Activated CD4-positive, alpha-beta memory T cell treated with anti-CD3 and anti-CD28 coated beads, Interleukin-2, amount 10 ng/mL, durations not matched to agents 7 days and 5 days (primary cell): ENCODE measurements at regions not wholly inside any gene's neighbourhood (a gene's known extent, or its start where the extent isn't known, plus 50 kb on each side); places are given as distances from the start of the nearest gene placed in this dataset.

Source experiments
- CTCF ChIA-PET: fragments of 350-600 bp; sonication (Branson Sonifier 250); formaldehyde crosslinking; loops from one replicate; lab custom pipeline; 2021; ENCODE audit warnings: antibody characterized with exemption, inconsistent platforms; lab: Charles Lee
- POLR2A ChIA-PET: fragments of 350-600 bp; sonication (Branson Sonifier 250); formaldehyde crosslinking; loops from one replicate; lab custom pipeline; 2021; ENCODE audit warnings: antibody characterized with exemption; lab: Charles Lee
- DNase-seq: peaks from one replicate; pipeline ENCODE4 v3.0.0-alpha.2; 2020
- H3K27ac Mint-ChIP-seq: one replicate; pipeline ENCODE4 v1.8.0; 2021; ENCODE audit warnings: mild to moderate bottlenecking, mixed read lengths
- H3K27me3 Mint-ChIP-seq: one replicate; pipeline ENCODE4 v1.8.0; 2021; ENCODE audit warnings: mixed read lengths
- H3K36me3 Mint-ChIP-seq: one replicate; pipeline ENCODE4 v1.8.0; 2021; ENCODE audit warnings: low read depth, mixed read lengths
- H3K4me1 Mint-ChIP-seq: one replicate; pipeline ENCODE4 v1.8.0; 2021; ENCODE audit warnings: mixed read lengths
- H3K4me3 Mint-ChIP-seq: one replicate; pipeline ENCODE4 v1.8.0; 2021; ENCODE audit warnings: mild to moderate bottlenecking, mixed read lengths
- H3K9me3 Mint-ChIP-seq: one replicate; pipeline ENCODE4 v1.8.0; 2021; ENCODE audit warnings: mixed read lengths

DNA sequence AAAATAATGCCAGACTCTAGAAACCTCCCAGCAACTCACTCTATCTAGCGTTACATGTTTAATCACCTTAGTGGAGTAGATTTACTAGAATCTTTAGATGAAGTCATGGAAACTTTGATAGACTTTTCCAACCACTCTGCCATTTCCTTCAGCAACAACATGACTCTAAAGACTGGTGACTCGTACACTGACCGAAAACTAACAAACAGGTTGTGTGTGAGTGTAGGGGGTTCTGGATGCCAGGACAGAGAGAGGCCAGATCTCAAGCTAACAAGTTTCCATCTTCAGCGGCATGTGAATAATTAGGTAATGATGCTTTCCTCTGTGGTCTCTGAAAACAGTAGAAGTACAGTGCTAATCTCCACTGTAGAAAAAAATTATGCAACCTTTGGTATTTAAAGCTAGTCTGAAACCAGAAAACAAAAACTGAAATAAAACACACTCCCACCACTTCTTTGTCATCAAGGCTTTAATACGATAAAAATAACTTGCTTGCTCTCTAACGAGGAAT is 286.4 kb downstream of the PRDM5 start:
- no peak for DNase-seq
- POLR2A ChIA-PET: no interaction called here
- Mint-ChIP-seq H3K27ac (no peak overlapping the region), H3K36me3 (no peaks in the 10 kb centered on the region), H3K4me3 (no peak overlapping the region), H3K27me3 (no peaks in the 10 kb centered on the region), H3K9me3 (no peaks in the 10 kb centered on the region), H3K4me1 (no peaks in the 10 kb centered on the region)
- CTCF ChIA-PET: no interaction called here

DNA sequence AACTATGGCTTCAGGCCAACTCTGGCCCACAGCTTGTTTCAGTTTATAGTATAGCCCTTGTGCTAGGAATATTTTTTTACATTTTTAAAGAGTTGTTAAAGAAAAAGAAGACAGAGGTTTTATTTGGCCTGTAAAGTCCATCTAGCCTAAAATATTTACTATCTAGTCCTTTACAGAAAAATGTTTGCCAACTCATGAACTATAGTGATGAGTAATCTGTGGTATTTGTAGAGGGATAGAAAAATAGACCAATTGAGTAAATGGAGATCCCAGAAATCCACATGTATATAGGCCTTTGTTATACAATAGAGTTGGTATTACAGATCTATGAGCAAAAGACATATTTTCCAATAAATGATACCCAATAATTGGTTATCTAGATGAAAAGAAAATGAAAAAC is 288.7 kb downstream of the PRDM5 start:
- Mint-ChIP-seq H3K27ac (no peak overlapping the region), H3K36me3 (no peaks in the 10 kb centered on the region), H3K9me3 (no peaks in the 10 kb centered on the region), H3K4me3 (no peak overlapping the region), H3K4me1 (no peaks in the 10 kb centered on the region), H3K27me3 (no peaks in the 10 kb centered on the region)
- CTCF ChIA-PET: no interaction called here
- POLR2A ChIA-PET: no interaction called here
- DNase-seq: no peak

DNA sequence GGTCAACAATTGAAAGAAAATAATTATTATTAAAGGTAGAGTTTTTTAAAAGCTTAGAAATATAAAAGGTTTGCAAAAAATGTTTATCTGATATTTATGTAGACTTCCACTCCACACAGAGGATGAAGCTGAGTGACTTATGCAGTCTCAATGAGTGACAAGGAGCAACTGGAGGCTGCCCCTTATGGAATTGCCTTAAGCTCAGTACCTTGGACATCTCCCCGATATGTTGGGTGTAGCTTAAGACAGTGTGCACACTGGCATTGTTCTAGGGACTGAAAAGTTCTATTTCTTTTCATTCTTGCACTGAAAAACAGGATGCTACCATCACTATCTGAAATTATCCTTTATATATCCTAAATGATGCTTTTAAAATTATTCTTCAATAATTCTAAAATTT is 292.1 kb downstream of the PRDM5 start:
- ChIA-PET POLR2A (no interaction called here), CTCF (interaction anchor here (0.6 kb wide), 1 partner anchor 1152 kb away, joined by 4 read pairs; no protein-coding TSS in a partner anchor)
- no peaks in the 10 kb centered on the region for H3K9me3 Mint-ChIP-seq
- no peaks in the 10 kb centered on the region for H3K27me3 Mint-ChIP-seq
- no peak overlapping the region for H3K4me3 Mint-ChIP-seq
- H3K36me3 Mint-ChIP-seq: no peaks in the 10 kb centered on the region
- H3K27ac Mint-ChIP-seq: no peak overlapping the region
- no peaks in the 10 kb centered on the region for H3K4me1 Mint-ChIP-seq
- DNase-seq: no peak

DNA sequence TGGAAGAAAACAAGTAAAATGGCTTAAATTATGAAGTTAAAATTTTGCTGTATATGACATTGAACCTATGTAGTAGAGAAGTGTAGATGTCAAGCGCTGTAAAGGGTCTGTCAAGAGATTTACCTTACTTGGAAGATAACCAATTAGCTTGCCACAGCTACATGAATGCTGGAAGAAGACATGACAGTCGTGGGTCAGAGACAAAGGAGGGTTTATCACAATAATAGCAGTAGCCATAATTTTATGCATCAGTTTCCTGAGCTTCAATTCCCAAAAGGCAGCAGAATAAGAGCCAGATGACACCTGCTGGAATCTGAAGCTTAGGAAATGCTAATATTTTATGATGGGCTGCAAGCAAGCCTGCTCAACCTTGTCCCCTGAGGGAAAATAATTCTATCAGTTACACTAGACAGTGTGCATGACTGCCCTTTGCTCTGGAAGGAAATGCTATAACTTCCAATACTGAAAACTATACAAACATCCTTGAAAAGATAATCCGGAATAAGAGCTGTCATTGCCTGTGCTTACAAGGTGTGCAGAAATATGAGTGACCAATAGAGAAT is 292.9 kb downstream of the PRDM5 start:
- CTCF ChIA-PET: interaction anchor here (0.6 kb wide), 1 partner anchor 1152 kb away, joined by 4 read pairs; no protein-coding TSS in a partner anchor
- POLR2A ChIA-PET: no interaction called here
- Mint-ChIP-seq H3K9me3 (no peaks in the 10 kb centered on the region), H3K4me3 (no peak overlapping the region), H3K4me1 (no peaks in the 10 kb centered on the region), H3K27me3 (no peaks in the 10 kb centered on the region), H3K36me3 (no peaks in the 10 kb centered on the region), H3K27ac (no peak overlapping the region)
- DNase-seq: no peak

DNA sequence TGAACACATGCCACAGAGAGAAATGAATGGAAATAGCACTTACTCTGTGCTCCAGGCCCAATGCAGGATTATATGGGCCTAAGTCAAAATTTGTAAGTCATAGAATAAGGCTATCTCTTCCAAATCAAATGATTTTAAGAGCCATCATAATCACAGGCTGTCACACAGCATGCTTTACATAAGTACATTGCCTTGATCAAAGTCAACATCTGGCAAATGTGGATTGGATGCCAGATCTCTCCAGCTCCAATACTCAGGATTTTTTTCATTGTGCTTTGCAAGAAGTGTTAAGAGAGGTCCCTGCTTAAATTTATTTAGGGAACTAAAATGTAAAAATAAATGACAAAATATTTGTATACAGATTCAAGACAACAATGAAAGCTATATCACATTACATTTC is 299.9 kb downstream of the PRDM5 start:
- Mint-ChIP-seq H3K4me1 (no peaks in the 10 kb centered on the region), H3K36me3 (no peaks in the 10 kb centered on the region), H3K27me3 (no peaks in the 10 kb centered on the region), H3K27ac (no peak overlapping the region), H3K4me3 (no peak overlapping the region), H3K9me3 (no peaks in the 10 kb centered on the region)
- ChIA-PET CTCF (no interaction called here), POLR2A (no interaction called here)
- DNase-seq: no peak

DNA sequence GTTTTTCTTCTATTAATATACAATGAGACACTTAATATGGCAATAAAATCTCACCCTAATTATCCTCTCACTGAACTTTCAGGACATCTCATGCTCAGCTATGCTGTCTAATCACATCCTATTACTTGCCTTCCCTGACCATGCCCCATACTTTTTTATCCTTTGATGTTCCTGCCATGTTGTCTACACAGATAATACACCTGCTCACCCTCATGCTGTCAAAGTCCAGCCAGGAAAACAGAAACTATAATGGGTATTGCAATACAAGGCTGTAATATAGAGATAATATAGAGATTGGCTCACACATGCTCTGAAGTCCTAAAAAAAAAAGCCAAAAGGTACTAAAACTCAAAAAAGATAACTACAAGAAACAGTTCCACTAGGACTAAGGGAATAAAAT is 305.4 kb downstream of the PRDM5 start:
- no peaks in the 10 kb centered on the region for H3K27me3 Mint-ChIP-seq
- H3K27ac Mint-ChIP-seq: no peak overlapping the region
- H3K36me3 Mint-ChIP-seq: no peaks in the 10 kb centered on the region
- no peaks in the 10 kb centered on the region for H3K9me3 Mint-ChIP-seq
- ChIA-PET CTCF (no interaction called here), POLR2A (no interaction called here)
- H3K4me1 Mint-ChIP-seq: no peaks in the 10 kb centered on the region
- H3K4me3 Mint-ChIP-seq: no peak overlapping the region
- DNase-seq: no peak

DNA sequence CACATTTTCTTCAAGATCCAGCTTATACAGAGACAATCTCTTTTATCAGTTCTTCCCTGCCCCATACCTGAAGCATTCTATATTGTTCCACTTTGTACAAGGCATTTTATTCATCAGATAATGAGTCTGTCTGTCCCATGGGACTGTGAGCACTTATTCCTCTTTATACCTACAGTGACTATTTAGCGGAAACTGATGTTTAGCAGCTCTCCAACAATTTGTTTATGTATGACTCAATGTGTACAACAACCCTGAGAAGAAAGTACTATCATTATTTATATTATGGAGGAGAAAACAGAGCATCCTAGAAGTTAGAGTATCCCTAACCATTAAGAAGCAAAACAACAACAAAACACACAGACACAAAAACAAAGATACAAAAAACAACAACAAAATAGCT is 306.5 kb downstream of the PRDM5 start:
- POLR2A ChIA-PET: no interaction called here
- Mint-ChIP-seq H3K36me3 (no peaks in the 10 kb centered on the region), H3K4me1 (no peaks in the 10 kb centered on the region), H3K9me3 (no peaks in the 10 kb centered on the region), H3K27me3 (no peaks in the 10 kb centered on the region), H3K4me3 (no peak overlapping the region), H3K27ac (no peak overlapping the region)
- CTCF ChIA-PET: no interaction called here
- no peak for DNase-seq

DNA sequence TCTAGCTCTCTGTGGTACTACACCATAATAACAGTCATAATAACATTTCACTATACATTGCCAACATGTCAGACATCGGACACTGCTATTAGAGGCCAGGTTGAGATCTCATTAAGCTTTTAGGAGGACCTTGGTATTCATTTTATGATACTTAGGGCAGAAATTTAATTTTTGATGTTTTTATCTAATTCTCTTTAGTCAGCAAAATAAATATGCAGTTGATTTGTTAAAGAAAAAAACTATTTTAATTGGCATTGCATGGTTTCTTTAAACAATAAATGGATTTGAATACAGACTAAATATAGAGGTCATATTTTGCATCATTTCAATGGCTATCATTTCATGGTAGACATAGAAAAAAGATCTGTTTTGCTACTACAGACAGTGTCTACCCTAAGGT is 308.7 kb downstream of the PRDM5 start:
- H3K9me3 Mint-ChIP-seq: no peaks in the 10 kb centered on the region
- POLR2A ChIA-PET: no interaction called here

DNA sequence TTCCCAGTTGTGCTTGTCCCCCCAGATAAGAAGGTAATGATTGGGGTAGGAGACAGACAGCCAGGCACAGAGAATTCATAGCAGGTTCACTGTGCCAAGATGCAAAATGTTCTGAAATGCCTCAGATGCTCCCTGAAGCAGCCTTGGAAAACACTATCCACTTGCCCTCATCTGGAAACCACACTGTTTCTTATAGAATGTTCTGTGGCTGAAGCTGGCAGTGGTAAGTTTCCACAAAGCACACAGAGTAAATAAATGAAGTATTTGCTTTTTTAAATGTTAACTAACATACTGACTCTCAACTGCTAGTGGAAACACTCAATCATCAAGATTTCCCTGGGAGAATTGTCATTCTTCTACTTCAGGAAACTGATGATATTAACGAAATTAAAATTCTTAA is 311.4 kb downstream of the PRDM5 start:
- no peaks in the 10 kb centered on the region for H3K9me3 Mint-ChIP-seq
- no peak for DNase-seq
- H3K4me3 Mint-ChIP-seq: no peak overlapping the region
- no peaks in the 10 kb centered on the region for H3K36me3 Mint-ChIP-seq
- no peaks in the 10 kb centered on the region for H3K27me3 Mint-ChIP-seq
- no peaks in the 10 kb centered on the region for H3K4me1 Mint-ChIP-seq
- POLR2A ChIA-PET: no interaction called here
- CTCF ChIA-PET: no interaction called here
- H3K27ac Mint-ChIP-seq: no peak overlapping the region

More for the DNA sequence above, 308.7 kb downstream of the PRDM5 start:
- Mint-ChIP-seq H3K27ac (no peak overlapping the region), H3K4me1 (no peaks in the 10 kb centered on the region), H3K36me3 (no peaks in the 10 kb centered on the region), H3K27me3 (no peaks in the 10 kb centered on the region), H3K4me3 (no peak overlapping the region)
- no peak for DNase-seq
- CTCF ChIA-PET: no interaction called here

DNA sequence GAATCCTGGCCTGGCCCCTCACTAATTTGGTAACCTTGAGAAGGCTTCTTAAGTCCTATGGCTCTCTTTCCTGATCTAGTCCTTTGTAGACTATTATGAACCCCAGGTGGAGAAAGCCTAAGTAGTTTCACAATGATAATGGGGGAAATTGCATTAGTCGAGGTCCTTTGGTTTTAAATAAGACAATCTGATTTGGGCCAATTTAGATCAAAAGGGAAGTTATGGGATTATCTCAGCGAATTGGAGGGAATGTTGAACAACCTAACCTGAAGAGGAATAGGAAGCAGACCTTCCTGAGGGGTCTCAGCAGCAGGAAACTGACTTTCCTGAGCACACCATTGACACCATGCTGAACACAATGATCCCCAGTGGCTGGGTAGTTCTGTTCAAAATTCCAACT is 331.5 kb downstream of the PRDM5 start:
- Mint-ChIP-seq H3K27ac (no peak overlapping the region), H3K36me3 (no peaks in the 10 kb centered on the region), H3K27me3 (no peaks in the 10 kb centered on the region), H3K4me1 (no peaks in the 10 kb centered on the region), H3K9me3 (no peaks in the 10 kb centered on the region), H3K4me3 (no peak overlapping the region)
- POLR2A ChIA-PET: no interaction called here
- DNase-seq: no peak
- CTCF ChIA-PET: no interaction called here

DNA sequence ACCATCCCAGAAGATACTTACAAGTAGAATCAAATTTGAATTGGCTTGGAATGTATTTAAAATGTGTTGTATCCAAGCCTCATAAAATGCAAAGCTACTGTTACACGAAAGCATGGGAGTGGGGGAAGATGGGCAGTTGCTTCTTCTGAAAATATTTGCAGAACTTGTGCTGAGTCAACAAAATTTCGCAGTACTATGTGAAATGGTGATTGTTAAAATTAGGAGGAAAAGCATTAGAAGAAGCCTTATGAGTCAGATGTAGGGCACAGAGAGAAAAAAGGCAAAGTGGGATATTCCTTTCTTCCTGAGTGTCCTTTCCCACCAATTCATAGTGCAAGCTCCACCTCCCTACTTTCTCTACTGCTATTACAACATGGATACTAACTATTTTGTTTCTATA is 332.7 kb downstream of the PRDM5 start:
- Mint-ChIP-seq H3K4me3 (no peak overlapping the region), H3K36me3 (no peaks in the 10 kb centered on the region), H3K4me1 (no peaks in the 10 kb centered on the region), H3K27ac (no peak overlapping the region), H3K9me3 (peaks cover under 1% of the 10 kb centered on the region), H3K27me3 (no peaks in the 10 kb centered on the region)
- DNase-seq: no peak
- ChIA-PET CTCF (no interaction called here), POLR2A (no interaction called here)

DNA sequence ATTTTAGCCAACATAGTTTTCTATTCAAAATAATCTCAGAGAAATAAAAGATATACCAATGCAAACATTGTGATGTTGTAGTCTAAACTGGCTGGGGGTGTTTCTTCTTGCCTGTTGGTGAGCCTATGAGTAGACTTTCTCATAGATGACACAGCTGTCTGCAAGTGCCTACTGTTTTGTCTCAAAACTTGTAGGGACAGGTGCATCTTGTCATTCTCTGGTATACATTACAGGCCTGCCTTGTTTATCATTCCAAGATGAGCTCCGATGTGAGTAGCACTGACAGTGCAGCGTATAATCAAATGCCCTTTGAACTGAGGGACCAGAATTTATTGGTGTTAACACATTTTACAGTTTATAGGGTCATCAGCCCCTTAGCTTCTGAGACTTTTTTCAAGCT is 353.8 kb downstream of the PRDM5 start:
- no peaks in the 10 kb centered on the region for H3K27me3 Mint-ChIP-seq
- POLR2A ChIA-PET: no interaction called here
- no peak for DNase-seq
- CTCF ChIA-PET: no interaction called here
- no peaks in the 10 kb centered on the region for H3K36me3 Mint-ChIP-seq
- no peak overlapping the region for H3K4me3 Mint-ChIP-seq
- H3K27ac Mint-ChIP-seq: no peak overlapping the region
- no peaks in the 10 kb centered on the region for H3K9me3 Mint-ChIP-seq
- H3K4me1 Mint-ChIP-seq: no peaks in the 10 kb centered on the region

DNA sequence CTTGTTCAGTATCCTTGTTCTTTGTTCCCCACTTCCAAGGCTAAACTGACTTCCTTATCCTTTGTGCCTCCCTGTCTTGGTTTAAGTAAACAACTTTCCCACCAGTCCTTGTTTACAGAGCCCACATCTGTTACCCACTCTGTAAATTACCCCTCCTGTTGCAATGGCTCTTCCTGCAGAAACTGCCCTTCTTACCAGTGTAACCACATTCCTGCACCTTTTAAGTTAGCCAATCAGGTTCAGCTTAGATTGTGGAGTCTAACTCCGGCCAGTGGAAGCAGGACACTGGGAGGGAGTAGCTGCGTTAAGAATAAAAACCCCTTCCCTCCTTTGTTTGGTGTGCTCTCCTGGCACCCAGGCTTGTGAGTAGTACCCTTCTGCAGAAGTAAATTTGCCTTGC is 360.9 kb downstream of the PRDM5 start:
- CTCF ChIA-PET: no interaction called here
- DNase-seq: no peak

DNA sequence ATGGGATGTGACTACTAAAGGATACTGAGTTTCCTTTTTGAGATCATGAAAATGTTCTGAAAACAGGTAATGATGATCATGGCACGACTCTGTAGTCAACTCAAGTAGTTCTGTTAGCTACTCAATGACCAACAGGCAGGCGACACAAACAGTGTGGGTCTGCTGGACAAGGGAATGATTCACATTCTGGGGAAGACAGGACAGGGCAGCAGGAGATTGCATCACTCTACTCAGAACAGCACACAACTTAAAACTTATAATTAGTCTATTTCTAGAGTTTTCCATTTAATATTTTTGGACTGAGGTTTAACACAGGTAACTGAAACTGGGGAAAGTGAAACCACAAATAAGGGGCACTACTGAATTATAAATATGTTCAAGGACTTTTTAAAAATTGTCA is 365.2 kb downstream of the PRDM5 start:
- CTCF ChIA-PET: no interaction called here
- Mint-ChIP-seq H3K27me3 (no peaks in the 10 kb centered on the region), H3K27ac (no peak overlapping the region), H3K4me3 (no peak overlapping the region), H3K36me3 (no peaks in the 10 kb centered on the region), H3K9me3 (no peaks in the 10 kb centered on the region), H3K4me1 (no peaks in the 10 kb centered on the region)
- no peak for DNase-seq
- POLR2A ChIA-PET: no interaction called here

More for the DNA sequence above, 360.9 kb downstream of the PRDM5 start:
- no peaks in the 10 kb centered on the region for H3K36me3 Mint-ChIP-seq
- no peaks in the 10 kb centered on the region for H3K27me3 Mint-ChIP-seq
- H3K4me1 Mint-ChIP-seq: no peaks in the 10 kb centered on the region
- no peaks in the 10 kb centered on the region for H3K9me3 Mint-ChIP-seq
- POLR2A ChIA-PET: no interaction called here
- H3K27ac Mint-ChIP-seq: no peak overlapping the region
- no peak overlapping the region for H3K4me3 Mint-ChIP-seq
